ENCODE measurements at regions not wholly inside any gene's neighbourhood (a gene's known extent, or its start where the extent isn't known, plus 50 kb on each side); places are given as distances from the start of the nearest gene placed in this dataset.

DNA sequence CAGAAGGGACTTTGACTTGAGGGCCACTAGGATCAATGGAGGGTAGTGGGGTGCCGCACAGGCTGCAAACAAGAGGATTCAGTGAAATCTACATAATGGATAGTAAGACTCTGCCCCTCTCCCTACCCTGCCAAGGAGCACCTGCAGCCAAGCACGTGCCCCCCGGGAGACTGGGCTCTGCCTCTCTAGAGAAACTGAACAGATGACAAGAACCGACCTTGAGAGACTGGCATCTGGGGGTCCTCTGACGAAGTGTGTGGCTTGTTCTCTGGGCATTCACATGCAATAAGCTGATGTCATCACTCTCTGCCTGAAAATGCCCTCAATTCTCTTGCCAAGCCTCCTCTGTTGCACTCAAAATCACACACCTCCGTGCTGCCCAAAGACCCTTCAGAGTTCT is 132.3 kb downstream of the FAM43A start (continued):
- TF ChIP-seq, protein P1, sequence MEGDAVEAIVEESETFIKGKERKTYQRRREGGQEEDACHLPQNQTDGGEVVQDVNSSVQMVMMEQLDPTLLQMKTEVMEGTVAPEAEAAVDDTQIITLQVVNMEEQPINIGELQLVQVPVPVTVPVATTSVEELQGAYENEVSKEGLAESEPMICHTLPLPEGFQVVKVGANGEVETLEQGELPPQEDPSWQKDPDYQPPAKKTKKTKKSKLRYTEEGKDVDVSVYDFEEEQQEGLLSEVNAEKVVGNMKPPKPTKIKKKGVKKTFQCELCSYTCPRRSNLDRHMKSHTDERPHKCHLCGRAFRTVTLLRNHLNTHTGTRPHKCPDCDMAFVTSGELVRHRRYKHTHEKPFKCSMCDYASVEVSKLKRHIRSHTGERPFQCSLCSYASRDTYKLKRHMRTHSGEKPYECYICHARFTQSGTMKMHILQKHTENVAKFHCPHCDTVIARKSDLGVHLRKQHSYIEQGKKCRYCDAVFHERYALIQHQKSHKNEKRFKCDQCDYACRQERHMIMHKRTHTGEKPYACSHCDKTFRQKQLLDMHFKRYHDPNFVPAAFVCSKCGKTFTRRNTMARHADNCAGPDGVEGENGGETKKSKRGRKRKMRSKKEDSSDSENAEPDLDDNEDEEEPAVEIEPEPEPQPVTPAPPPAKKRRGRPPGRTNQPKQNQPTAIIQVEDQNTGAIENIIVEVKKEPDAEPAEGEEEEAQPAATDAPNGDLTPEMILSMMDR (conservative IDR thresholded peaks at IDR 0.05; ENCODE audit: low read depth in 2 of 2): no peak
- TF ChIP-seq NANOG (IDR thresholded peaks at IDR 0.05; ENCODE audit: borderline replicate concordance) (no peak), ETS1 (IDR thresholded peaks at IDR 0.05) (no peak), EZH2phosphoT487 (IDR thresholded peaks at IDR 0.05; ENCODE audit: unreplicated experiment) (no peak), STAT1 (IDR thresholded peaks at IDR 0.05; ENCODE audit: unreplicated experiment) (no peak), ZNF114 (CRISPR knock-in tag; IDR thresholded peaks at IDR 0.05) (no peak), JUNB (IDR thresholded peaks at IDR 0.05; ENCODE audit: unreplicated experiment) (no peak)
- TF ChIP-seq, protein P2, sequence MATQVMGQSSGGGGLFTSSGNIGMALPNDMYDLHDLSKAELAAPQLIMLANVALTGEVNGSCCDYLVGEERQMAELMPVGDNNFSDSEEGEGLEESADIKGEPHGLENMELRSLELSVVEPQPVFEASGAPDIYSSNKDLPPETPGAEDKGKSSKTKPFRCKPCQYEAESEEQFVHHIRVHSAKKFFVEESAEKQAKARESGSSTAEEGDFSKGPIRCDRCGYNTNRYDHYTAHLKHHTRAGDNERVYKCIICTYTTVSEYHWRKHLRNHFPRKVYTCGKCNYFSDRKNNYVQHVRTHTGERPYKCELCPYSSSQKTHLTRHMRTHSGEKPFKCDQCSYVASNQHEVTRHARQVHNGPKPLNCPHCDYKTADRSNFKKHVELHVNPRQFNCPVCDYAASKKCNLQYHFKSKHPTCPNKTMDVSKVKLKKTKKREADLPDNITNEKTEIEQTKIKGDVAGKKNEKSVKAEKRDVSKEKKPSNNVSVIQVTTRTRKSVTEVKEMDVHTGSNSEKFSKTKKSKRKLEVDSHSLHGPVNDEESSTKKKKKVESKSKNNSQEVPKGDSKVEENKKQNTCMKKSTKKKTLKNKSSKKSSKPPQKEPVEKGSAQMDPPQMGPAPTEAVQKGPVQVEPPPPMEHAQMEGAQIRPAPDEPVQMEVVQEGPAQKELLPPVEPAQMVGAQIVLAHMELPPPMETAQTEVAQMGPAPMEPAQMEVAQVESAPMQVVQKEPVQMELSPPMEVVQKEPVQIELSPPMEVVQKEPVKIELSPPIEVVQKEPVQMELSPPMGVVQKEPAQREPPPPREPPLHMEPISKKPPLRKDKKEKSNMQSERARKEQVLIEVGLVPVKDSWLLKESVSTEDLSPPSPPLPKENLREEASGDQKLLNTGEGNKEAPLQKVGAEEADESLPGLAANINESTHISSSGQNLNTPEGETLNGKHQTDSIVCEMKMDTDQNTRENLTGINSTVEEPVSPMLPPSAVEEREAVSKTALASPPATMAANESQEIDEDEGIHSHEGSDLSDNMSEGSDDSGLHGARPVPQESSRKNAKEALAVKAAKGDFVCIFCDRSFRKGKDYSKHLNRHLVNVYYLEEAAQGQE (IDR thresholded peaks at IDR 0.05; ENCODE audit: unreplicated experiment): no peak

DNA sequence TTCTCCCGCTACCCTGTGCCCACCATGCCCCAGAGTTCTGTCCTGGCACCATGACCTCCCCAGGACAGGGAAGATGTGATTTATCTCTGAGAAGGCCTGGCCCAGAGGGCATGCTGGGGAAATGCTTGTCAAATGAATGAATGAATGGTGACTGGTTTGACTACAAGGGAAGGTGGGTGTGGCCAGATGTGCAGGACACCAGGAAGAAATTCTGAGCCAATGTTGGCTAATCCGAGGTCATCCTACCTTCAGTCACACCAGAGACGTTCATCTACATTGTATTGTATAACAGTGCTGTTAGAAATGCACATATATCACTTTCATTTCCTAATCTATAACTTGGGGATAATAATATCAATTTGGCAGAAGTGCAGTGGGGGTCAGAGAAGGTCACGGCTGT is 138.4 kb downstream of the FAM43A start:
- TF ChIP-seq, protein P1 (conservative IDR thresholded peaks at IDR 0.05; ENCODE audit: low read depth in 2 of 2): no peak
- no peak for TF ChIP-seq STAT1 (IDR thresholded peaks at IDR 0.05; ENCODE audit: unreplicated experiment)
- no peak for TF ChIP-seq EZH2 (IDR thresholded peaks at IDR 0.05; ENCODE audit: low read depth, unreplicated experiment)
- no peak for TF ChIP-seq ZNF331 (CRISPR knock-in tag; IDR thresholded peaks at IDR 0.05; ENCODE audit: low read depth)
- TF ChIP-seq POLR2AphosphoS5 (IDR thresholded peaks at IDR 0.05; ENCODE audit: low read depth): no peak
- no peak for TF ChIP-seq EZH2phosphoT487 (IDR thresholded peaks at IDR 0.05; ENCODE audit: unreplicated experiment)
- Histone ChIP-seq H4K20me1 (replicated peaks; ENCODE audit: insufficient read depth) (no peaks in the 10 kb centered on the region; the same call in 1 of the 2 replicates), H3K27ac (ENCODE audit: low read depth) (no peak overlapping the region), H3K4me1 (ENCODE audit: insufficient read depth) (no peaks in the 10 kb centered on the region), H3K27me3 (ENCODE audit: insufficient read depth) (no peaks in the 10 kb centered on the region), H3K4me2 (no peak overlapping the region), H2AFZ (no peak overlapping the region), H3K9me2 (ENCODE audit: insufficient read depth) (0 out of 2 replicates have a peak, but pooled peaks cover 2% of the 10 kb centered on the region), H3F3A (replicated peaks; ENCODE audit: low read depth) (no peaks in the 10 kb centered on the region), H3K79me2 (replicated peaks; ENCODE audit: insufficient read depth) (no peaks in the 10 kb centered on the region), H3K4me3 (no peak overlapping the region), H3K36me3 (ENCODE audit: insufficient read depth) (no peaks in the 10 kb centered on the region)
- Mint-ChIP-seq H3K9me3 (no peaks in the 10 kb centered on the region; the same call in 2 of the 3 replicates), H3K27me3 (ENCODE audit: insufficient read depth, low read depth, poor library complexity) (peaks cover 2% of the 10 kb centered on the region), H3K36me3 (ENCODE audit: low read depth) (no peaks in the 10 kb centered on the region), H3K4me1 (0 out of 3 replicates have a peak, but pooled peaks cover 4% of the 10 kb centered on the region), H3K27ac (no peak overlapping the region), H3K4me3 (no peak overlapping the region)
- DNase-seq (ENCODE audit: low spot score) (no peak), ATAC-seq (no peak)

All from GM23338 (cell line).